GM06990 (cell line): ENCODE measurements at regions not wholly inside any gene's neighbourhood (a gene's known extent, or its start where the extent isn't known, plus 50 kb on each side); places are given as distances from the start of the nearest gene placed in this dataset.

Experiments
- DNase-seq: peaks from one replicate; pipeline ENCODE4 v3.0.0-alpha.2; 2011; ENCODE audit not compliant: insufficient read length; ENCODE audit errors: extremely low read depth
- H3K27me3 ChIP-seq: replicated peaks from 2 replicates; pipeline ENCODE4 v1.6.0; 2011; ENCODE audit warnings: low read length; ENCODE audit not compliant: control insufficient read depth, insufficient read depth
- H3K36me3 ChIP-seq: 2 replicates; pipeline ENCODE4 v1.5.1; 2011; ENCODE audit warnings: low read length; ENCODE audit not compliant: control insufficient read depth, insufficient read depth
- H3K4me3 ChIP-seq: replicated peaks from 2 replicates; pipeline ENCODE4 v1.5.1; 2011; ENCODE audit warnings: low read depth, mild to moderate bottlenecking, control low read depth, low read length
- TF ChIP-seq, protein P1 (sequence below): IDR thresholded peaks from 2 replicates; pipeline ENCODE4 v1.5.1; 2011; ENCODE audit warnings: low read length, control low read depth, mild to moderate bottlenecking, inconsistent platforms; ENCODE audit not compliant: insufficient read depth, poor library complexity, severe bottlenecking

DNA sequence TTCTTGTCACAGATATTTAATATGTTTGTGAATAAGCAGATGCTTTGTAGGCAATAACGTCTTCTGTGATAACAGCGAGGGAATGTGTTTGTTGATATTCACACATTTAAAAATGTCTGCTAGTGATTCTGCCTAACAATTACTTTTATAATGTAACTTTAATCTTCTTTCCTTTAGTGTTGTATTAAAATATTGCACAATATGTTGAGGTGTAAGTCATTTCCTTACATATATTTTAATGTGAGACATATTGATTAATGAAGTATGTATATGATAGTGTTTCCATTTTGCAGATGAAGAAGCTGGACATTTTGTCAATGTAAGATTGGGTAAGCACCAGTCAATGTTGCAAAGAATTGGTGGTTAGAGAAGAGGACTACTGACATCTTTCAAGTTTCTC is 324.4 kb downstream of the SLITRK1 start:
- DNase-seq: no peak
- Histone ChIP-seq H3K4me3 (no peak overlapping the region), H3K36me3 (no peaks in the 10 kb centered on the region), H3K27me3 (no peaks in the 10 kb centered on the region)
- TF ChIP-seq, protein P1, sequence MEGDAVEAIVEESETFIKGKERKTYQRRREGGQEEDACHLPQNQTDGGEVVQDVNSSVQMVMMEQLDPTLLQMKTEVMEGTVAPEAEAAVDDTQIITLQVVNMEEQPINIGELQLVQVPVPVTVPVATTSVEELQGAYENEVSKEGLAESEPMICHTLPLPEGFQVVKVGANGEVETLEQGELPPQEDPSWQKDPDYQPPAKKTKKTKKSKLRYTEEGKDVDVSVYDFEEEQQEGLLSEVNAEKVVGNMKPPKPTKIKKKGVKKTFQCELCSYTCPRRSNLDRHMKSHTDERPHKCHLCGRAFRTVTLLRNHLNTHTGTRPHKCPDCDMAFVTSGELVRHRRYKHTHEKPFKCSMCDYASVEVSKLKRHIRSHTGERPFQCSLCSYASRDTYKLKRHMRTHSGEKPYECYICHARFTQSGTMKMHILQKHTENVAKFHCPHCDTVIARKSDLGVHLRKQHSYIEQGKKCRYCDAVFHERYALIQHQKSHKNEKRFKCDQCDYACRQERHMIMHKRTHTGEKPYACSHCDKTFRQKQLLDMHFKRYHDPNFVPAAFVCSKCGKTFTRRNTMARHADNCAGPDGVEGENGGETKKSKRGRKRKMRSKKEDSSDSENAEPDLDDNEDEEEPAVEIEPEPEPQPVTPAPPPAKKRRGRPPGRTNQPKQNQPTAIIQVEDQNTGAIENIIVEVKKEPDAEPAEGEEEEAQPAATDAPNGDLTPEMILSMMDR: no peak

DNA sequence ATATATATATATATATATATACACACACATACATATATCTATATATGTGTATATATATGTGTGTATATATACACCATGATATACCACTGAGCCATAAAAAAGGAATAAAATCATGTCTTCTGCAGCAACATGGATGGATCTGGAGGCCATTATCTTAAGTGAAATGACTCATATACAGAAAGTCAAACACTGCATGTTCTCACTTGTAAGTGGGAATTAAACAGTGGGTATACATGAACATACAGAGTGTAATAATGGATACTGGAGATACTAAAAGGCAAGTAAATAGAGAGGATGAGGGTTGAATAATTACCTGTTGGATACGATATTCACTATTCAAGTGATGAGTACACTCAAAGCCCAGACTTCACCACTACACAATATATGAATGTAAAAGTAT is 332.6 kb downstream of the SLITRK1 start:
- H3K27me3 ChIP-seq: no peaks in the 10 kb centered on the region
- no peak for DNase-seq
- no peaks in the 10 kb centered on the region for H3K36me3 ChIP-seq
- TF ChIP-seq, protein P1: no peak
- no peak overlapping the region for H3K4me3 ChIP-seq

DNA sequence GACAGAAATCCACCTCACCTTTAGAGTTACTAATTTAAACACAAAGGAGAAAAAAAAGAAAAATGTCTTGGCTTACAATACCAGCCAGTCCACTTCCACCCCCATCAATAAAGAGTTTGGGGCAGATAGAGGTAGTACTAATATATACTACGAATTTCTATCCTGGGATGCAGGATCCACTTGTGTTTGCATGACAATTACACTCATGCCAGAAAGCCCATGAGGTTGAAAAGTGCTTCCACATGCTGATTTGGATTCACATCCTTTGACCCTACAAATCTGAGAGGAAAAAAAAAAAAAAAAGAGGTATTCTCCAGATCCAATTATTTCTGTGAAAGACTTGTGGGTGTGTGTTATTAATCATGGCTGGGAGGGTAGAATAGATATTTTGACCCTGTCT is 335.2 kb downstream of the SLITRK1 start:
- Histone ChIP-seq H3K27me3 (no peaks in the 10 kb centered on the region), H3K36me3 (no peaks in the 10 kb centered on the region), H3K4me3 (no peak overlapping the region)
- TF ChIP-seq, protein P1: no peak
- DNase-seq: no peak

DNA sequence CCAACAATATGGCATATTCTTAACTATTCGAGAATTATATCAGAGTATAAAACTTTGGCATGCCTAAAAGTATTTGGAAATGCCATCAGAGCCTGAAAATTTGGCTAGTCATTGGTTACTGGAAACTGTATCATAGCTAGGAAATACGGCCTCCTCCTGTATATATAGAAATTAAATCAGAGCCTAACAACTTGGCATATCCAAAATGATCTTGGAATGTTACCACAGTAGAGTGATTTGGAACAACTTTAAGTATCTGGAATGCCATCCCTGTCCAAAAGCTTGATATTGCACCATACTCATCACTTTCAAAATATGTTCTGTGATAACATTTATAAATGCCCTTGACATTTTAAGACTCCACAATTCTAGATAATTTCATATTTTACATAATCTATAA is 335.8 kb downstream of the SLITRK1 start:
- TF ChIP-seq, protein P1: no peak

DNA sequence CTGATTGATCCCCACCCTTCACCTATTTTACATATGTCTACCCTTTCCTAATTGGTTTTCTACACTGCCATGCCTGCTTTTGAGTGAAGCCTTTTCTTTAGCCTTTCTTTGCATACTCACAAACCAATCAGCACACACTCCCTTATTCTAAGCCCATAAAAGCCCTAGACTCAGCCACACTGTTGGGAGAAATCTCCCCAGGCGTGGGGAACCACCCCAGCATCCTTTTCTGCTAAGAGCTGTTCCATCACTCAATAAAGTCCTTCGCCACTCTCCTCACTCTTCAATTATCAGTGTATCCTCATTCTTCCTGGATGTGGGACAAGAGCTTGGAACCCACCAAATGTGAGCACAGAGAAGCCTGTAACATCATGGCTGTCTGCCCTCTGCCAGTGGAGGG is 343.6 kb downstream of the SLITRK1 start:
- Histone ChIP-seq H3K4me3 (no peak overlapping the region), H3K36me3 (no peaks in the 10 kb centered on the region), H3K27me3 (no peaks in the 10 kb centered on the region)
- TF ChIP-seq, protein P1: no peak
- DNase-seq: no peak

More for the DNA sequence above, 335.8 kb downstream of the SLITRK1 start:
- Histone ChIP-seq H3K36me3 (no peaks in the 10 kb centered on the region), H3K27me3 (no peaks in the 10 kb centered on the region), H3K4me3 (no peak overlapping the region)
- no peak for DNase-seq

DNA sequence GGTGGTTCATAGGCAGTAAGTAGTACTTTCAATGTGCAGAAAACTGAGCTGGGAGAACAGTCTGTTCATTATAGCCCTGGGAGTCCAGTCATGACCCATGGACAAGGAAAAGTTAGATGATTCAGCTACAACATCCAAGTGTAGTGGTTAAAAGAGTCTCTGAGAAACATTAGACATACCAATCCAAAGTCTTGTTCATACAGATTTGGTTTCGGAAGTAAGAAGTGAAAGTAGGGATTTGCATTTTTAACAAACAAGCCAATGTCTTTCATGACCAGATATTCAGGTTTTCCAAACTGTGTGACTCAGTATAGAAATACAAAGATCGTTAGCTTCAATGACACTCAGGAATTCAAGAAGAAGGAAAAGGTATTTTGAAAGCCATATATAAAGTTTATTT is 345.3 kb downstream of the SLITRK1 start:
- DNase-seq: no peak
- no peaks in the 10 kb centered on the region for H3K27me3 ChIP-seq
- TF ChIP-seq, protein P1: no peak
- H3K4me3 ChIP-seq: no peak overlapping the region
- no peaks in the 10 kb centered on the region for H3K36me3 ChIP-seq
